Frontal cortex (tissue), 3 donors: ENCODE measurements at regions not wholly inside any gene's neighbourhood (a gene's known extent, or its start where the extent isn't known, plus 50 kb on each side); places are given as distances from the start of the nearest gene placed in this dataset.

Experiments used
- DNase-seq, 2 donors: peaks; one replicate each; pipeline ENCODE4 v3.0.0; 2012; ENCODE audit warnings: low spot score in 2 of 2
- FAIRE-seq: peaks from 2 replicates; lab custom pipeline; 2012; peaks lifted over from hg19 to GRCh38; lab: Jason Lieb, UNC
- donor health status: control.
- donor health status: control.
- donor health status: control.

- FAIRE-seq (no peak), DNase-seq (no peak)
Observed at GRCh38 chr1:229759586-229759985, 133.5 kb downstream of the URB2 start.

DNA sequence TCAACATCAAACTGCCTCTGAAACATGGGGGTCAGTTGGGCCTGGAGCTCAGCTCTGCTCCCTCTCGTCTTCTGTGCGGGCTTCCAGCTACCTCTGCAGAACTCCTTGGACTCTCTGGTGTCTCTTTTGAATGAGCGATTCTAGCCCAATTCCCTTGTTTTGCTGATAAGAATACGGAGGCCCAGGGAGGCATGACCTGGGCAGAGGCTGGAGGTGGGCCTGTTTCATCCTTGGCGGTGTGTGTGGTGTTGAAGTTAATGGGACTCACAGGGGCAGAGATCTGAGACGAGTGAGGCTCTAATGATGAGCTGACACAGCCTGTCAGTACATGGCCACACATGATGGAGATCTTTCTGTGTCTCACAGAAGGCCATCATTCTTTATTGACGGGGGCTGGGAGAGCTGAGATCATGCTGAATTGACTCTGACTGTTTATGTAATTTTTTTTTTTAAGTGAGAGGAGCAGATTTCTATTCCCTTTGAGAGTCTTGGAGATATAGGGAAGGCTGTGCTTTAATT lies 134.5 kb downstream of the URB2 start:
- DNase-seq = no peak
- FAIRE-seq = no peak

GRCh38 chr1:229762891-229763290 lies 136.8 kb downstream of the URB2 start:
- FAIRE-seq = no peak
- no peak for DNase-seq

GRCh38 chr1:229768232-229768631 lies 142.2 kb downstream of the URB2 start:
- DNase-seq = no peak
- no peak for FAIRE-seq

GRCh38 chr1:229769006-229769405 lies 143.0 kb downstream of the URB2 start:
- FAIRE-seq = no peak
- DNase-seq = no peak

GRCh38 chr1:229769809-229770208 lies 143.8 kb downstream of the URB2 start:
- FAIRE-seq = no peak
- no peak for DNase-seq

GRCh38 chr1:229778794-229779193 lies 152.7 kb downstream of the URB2 start:
- FAIRE-seq (no peak), DNase-seq (no peak)

GRCh38 chr1:229781453-229781852 lies 155.4 kb downstream of the URB2 start:
- FAIRE-seq = no peak

GRCh38 chr1:229782469-229782868 lies 156.4 kb downstream of the URB2 start:
- no peak for DNase-seq
- FAIRE-seq = no peak

More at GRCh38 chr1:229781453-229781852, 155.4 kb downstream of the URB2 start:
- DNase-seq = no peak

DNA sequence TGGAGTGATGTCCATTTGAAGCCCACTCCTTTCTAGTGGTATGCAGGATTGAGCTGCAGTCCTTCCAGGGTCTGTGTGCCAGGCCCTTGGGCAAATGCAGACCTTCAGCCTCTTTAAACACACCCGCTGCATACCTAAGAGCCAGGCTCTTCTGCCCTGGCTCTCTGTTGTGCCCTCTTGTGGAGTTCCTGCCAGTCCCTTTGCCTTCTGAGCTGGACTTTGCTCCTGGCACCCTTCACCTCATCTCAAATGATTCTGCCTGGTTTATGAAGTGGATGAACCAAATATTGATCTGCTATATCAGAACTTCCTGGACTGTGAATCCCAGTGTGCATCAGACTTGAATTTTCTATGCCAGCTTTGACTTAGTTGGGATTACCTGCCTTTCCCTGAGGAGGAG lies 158.8 kb downstream of the URB2 start:
- DNase-seq = no peak
- no peak for FAIRE-seq

DNA sequence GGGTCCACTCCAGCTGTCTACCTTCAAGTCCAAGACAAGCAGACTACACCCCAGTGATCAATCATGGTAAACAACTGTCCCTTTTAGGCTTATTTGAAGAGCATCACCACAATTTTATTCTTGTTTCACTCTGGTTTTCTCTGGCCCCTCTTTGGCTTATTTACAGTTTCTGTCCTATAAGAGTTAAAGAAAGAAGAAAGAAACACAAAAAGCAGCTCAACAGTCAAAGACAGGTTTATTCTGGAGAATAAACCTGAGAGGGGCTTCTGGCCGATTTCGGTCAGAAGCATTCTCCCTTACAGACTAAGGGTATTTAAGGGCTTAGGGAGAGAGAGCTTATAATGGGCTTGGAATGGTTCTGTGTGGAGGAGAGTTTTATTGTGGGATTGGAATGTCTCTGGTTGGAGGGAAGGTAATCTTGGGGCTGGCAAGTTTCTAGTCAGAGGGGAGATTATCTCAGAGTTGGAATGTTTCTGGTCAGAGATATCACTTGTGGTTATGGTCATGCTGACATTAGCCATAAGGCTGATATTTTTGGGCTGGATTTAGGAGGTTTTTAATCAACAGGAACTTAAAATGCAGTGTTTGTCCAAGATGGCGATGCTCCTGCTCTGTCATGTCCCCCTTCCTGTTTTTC lies 161.0 kb downstream of the URB2 start:
- DNase-seq (no peak), FAIRE-seq (no peak)

- FAIRE-seq = no peak
- DNase-seq = no peak
Observed at GRCh38 chr1:229788004-229788403, 162.0 kb downstream of the URB2 start.

DNA sequence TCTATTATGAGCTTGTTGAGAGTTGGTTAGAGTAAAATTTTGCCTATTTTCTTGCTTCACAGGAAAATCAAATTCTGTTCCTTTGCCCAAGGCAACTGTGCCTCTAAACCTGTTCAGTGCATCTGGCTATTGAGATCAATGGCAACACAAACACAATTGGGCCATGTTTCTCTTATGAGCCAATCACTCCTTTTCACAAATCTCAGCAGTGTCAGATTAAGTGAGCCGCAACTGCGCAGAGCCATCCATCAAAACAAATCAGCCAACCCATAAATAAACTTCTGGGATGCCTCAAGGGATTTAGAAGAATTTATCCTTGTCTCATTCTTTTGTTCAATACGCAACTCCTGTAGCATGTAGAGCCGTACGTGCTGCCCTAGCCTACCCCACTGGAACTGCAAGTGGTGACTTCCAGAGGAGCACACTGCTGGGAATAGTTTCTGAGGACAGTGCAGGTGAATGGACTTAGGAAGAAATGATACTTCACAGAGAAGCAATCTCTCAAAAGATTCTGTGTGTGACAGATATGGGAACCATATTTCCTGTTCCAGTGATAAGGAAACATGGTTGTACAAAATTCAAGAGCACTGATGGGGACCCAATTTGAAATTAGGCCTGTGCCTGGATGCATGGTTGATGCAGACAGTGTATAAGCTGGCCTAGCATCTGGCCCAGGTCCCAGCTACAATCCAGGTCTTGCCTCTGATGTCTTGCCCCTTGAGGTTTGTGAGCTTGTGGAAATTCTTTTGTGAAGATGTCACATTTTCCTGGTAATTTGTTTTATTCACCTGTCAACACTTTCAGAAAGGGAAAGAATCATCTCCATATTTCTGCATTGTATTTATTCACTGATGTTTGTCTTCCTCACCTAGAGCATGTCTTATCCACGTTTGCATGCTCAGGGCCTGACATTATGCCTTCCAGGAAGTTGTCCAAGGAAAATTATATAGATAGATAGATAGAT lies 166.2 kb downstream of the URB2 start:
- FAIRE-seq (no peak), DNase-seq (no peak)

DNA sequence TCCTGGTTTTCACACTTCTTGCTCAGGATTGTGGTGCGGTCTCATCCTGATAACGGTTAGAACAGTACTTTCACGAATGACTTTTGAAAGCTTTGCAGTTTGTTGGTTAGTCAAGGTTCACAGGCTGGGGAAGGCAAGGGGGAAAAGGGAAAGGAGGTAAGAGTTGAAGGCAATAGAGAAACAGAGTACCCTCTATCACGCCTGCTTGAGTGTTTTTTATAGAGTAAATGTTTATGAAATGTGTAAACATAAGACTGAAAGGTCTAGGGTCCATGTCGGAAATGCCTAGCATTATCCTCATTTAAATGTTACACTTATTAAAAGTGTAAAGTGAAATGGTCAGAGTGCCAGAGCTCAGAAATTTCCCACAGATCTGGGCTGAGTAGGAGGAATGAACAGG lies 167.4 kb downstream of the URB2 start:
- FAIRE-seq (no peak), DNase-seq (no peak)

DNA sequence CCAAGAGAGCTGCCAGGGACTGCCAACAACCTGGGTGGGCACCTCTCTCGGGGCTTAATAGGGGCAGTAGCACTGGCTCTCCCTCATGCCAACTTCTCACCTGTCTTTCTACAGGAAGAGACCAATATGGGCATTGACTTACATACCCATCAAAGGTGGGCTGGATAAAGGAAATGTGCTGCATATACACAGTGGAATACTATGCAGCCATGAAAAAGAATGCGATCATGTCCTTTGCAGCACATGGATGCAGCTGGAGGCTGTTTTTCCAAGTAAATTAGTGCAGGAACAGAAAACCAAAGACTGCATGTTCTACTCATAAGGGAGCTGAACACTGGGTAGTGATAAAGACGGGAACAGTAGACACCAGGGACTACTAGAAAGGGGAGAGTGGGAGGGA lies 172.5 kb downstream of the URB2 start:
- no peak for FAIRE-seq
- no peak for DNase-seq

DNA sequence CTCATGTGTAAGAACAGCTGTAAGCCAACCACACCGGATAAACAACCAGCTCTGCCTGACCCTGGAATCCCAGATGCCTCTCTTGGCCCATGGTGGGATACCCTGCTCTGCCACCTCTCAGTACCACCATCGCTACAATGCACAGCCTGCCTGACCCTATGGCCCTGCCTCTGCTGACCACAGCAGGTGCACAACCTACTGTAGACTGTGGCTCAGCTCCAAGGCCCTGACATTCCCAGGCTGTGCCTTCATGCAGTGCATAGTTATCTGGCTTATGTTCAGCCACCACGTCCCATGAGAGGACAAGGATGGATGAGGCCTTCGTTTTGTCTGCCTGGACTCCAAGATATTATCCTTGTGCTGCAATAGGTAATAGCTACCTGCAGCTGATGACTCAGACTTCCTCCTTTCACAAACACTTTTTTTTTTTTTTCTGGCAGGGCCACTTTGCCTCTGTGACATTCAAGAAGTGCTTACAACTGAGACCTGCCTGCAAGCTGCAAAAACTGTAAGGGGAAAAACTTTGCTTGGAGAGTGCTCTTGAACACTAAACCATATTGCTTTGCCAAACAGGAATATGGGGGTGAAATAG lies 177.7 kb downstream of the URB2 start:
- FAIRE-seq = no peak
- DNase-seq = no peak

DNA sequence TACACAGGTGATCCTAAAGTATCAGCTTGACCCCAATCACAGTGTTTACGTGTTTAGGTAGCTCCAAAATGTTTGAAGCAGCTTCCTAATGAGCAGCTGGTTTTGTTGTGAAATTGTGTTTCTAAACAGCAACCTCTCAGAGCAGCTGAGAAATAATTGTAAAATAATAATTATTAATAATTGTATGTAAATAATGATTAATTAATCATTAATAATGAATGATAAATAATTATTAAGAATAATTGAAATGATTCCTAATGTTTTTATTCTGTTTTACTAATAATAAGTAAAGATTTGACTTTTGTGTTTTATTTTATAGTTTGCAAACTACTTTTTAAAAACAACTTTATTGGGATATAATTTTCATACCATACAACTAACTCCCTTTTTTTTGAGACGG lies 182.2 kb downstream of the URB2 start:
- peak; percentile 81 for FAIRE-seq
- no peak for DNase-seq

DNA sequence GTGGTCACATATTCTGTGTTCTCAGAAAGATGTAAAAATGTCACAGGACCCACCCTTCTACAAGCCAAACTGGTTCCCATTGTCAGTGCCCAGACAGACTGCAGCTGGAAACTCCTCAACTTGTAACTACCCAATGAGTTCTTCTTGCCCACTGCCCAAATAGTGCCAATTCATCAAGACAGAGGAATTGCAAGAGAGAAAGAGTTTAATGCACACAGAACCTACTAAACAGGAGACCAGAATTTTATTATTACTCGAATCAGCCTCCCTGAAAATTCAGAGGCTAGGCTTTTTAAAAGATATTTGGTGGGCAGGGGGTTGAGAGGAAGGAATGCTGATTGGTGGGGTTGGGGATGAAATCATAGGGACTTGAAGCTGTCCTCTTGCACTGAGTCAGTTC lies 184.1 kb downstream of the URB2 start:
- no peak for FAIRE-seq
- no peak for DNase-seq

DNA sequence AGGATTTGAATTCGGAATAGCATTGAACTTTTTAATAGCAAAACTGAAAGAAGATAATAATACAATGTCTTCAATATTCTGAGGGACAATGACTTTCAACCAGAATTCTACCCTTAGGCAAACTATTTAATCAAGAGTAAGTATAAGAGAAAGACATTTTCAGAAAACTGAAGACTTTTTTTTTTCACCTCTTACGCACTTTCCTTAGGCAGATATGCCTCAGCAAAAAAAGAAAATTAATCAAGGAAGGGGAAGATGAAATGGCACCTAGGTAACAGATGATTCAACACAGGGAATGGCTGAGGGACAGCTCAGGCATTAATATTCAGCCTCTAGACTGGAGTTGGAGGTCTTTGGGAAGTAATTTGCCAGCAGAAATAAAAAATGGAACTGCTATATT lies 184.9 kb downstream of the URB2 start:
- no peak for FAIRE-seq

DNA sequence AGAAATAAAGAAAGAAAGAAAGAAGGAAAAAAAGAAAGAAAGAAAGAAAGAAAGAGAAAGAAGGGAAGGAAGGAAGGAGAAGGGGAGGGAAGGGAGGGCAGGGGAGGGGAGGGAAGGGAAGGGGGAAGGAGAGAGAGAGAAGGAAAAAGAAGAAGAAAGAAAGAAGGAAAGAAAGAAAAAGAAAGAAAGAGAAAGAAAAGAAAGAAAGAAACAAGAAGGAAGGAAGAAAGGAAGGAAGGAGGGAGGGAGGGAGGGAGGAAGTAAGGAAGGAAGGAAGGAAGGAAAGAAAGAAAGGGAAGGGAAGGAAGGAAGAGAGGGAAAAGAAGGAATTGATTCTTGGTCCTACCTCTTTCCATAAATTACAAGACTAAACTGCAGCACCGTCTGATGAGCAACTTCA lies 186.1 kb downstream of the URB2 start:
- DNase-seq (no peak), FAIRE-seq (no peak)

More for the DNA sequence above, 184.9 kb downstream of the URB2 start:
- DNase-seq = no peak

DNA sequence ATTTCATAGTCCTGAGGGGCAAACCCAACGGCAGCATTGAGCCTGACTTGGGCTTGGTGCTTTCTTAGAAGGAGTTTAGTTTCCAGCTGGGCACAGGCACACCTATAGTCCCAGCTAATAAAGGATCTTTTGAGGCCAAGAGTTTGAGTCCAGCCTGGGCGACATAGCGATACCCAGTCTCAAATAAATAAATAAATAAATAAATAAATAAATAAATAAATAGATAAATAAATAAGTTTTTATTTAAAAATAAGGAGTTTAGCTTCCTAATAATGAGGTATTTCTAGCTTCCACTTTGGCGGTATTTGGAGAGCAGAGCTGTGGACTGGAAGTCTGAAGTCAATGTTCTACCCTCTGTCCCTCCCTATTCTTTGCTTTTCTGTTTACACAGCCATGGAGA lies 186.6 kb downstream of the URB2 start:
- DNase-seq (no peak), FAIRE-seq (no peak)
